Kidney (tissue), 13 donors: ENCODE measurements at regions not wholly inside any gene's neighbourhood (a gene's known extent, or its start where the extent isn't known, plus 50 kb on each side); places are given as distances from the start of the nearest gene placed in this dataset.

ENCODE experiments used
- DNase-seq, 5 donors: peaks; one replicate each; pipeline ENCODE4 v3.0.0-alpha.2; 2013 to 2020
- FAIRE-seq: peaks from 2 replicates; lab custom pipeline; 2012; peaks lifted over from hg19 to GRCh38; lab: Jason Lieb, UNC
- H3K27ac ChIP-seq, 2 donors: one replicate each; pipeline ENCODE4 v1.7.0; 2013; ENCODE audit warnings: low read depth in 2 of 2, low read length in 2 of 2, inconsistent platforms in 1 of 2
- H3K27me3 ChIP-seq: one replicate; pipeline ENCODE4 v1.7.1; 2013; ENCODE audit warnings: low read length, inconsistent platforms; ENCODE audit not compliant: control insufficient read depth, insufficient read depth
- H3K36me3 ChIP-seq, 3 donors: one replicate each; pipeline versions ENCODE4 v1.7.0 to v1.7.1; 2013; ENCODE audit warnings: low read length in 3 of 3, control low read depth in 1 of 3, inconsistent platforms in 1 of 3; ENCODE audit not compliant: insufficient read depth in 3 of 3, control insufficient read depth in 2 of 3
- H3K4me1 ChIP-seq, 3 donors: one replicate each; pipeline versions ENCODE4 v1.7.0 to v1.7.1; 2013; ENCODE audit warnings: low read length in 3 of 3, inconsistent platforms in 1 of 3, low read depth in 1 of 3; ENCODE audit not compliant: control insufficient read depth in 2 of 3, insufficient read depth in 2 of 3
- H3K4me3 ChIP-seq, 3 donors: one replicate each; pipeline versions ENCODE4 v1.7.0 to v1.8.1; 2013; ENCODE audit warnings: low read length in 3 of 3, control low read depth in 1 of 3, inconsistent platforms in 1 of 3
- H3K9ac ChIP-seq, 3 donors: one replicate each; pipeline versions ENCODE4 v1.7.0 to v1.7.1; 2013; ENCODE audit warnings: low read length in 3 of 3, control low read depth in 1 of 3, inconsistent platforms in 1 of 3
- H3K9me3 ChIP-seq, 3 donors: one replicate each; pipeline versions ENCODE4 v1.7.0 to v1.7.1; 2013; ENCODE audit warnings: low read length in 3 of 3, control low read depth in 1 of 3, inconsistent platforms in 1 of 3; ENCODE audit not compliant: control insufficient read depth in 2 of 3, insufficient read depth in 1 of 3
- intact Hi-C: fragments of 100-400 bp; cut with DNase I; formaldehyde crosslinking; loops from one replicate; pipeline ENCODE4 v1.11.1; 2022
- TF ChIP-seq, protein P1 (sequence below): IDR thresholded peaks from 3 replicates; pipeline ENCODE4 v1.5.1; 2012; ENCODE audit warnings: mild to moderate bottlenecking, moderate library complexity, borderline replicate concordance; ENCODE audit not compliant: insufficient read depth; ENCODE audit errors: extremely low read depth
- donor health status: control.
- donor health status: control.
- donor health status: control.
- donor health status: control.
- donor health status: control.
- donor health status: DM: yes; HTN: yes; CAD: no.
- donor health status: Normal renal cell carcinoma (clear cell type).

DNA sequence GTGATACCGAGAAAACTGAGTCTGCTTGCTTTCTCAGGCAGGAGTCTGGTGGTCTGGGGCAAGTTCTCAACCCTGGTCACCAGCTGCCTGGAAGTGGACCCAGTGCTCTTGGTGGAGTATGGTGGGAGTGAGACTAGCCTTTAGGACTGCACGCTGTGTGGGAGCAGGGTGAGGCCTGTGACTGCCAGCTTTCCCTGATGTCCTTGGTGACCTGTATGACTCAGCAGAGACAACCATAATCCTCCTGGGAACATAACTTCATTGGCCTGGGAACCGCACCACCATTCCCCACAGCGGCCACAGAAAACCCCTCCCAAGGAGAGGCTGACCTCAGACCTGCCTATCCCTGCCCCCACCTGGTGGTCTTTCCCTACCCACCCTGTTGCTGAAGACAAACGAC, 139.5 kb upstream of the CHRM2 start:
- TF ChIP-seq, protein P1, sequence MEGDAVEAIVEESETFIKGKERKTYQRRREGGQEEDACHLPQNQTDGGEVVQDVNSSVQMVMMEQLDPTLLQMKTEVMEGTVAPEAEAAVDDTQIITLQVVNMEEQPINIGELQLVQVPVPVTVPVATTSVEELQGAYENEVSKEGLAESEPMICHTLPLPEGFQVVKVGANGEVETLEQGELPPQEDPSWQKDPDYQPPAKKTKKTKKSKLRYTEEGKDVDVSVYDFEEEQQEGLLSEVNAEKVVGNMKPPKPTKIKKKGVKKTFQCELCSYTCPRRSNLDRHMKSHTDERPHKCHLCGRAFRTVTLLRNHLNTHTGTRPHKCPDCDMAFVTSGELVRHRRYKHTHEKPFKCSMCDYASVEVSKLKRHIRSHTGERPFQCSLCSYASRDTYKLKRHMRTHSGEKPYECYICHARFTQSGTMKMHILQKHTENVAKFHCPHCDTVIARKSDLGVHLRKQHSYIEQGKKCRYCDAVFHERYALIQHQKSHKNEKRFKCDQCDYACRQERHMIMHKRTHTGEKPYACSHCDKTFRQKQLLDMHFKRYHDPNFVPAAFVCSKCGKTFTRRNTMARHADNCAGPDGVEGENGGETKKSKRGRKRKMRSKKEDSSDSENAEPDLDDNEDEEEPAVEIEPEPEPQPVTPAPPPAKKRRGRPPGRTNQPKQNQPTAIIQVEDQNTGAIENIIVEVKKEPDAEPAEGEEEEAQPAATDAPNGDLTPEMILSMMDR: no peak
- Histone ChIP-seq H3K27me3 (no peaks in the 10 kb centered on the region), H3K4me3 (no peak overlapping the region), H3K9ac (no peak overlapping the region), H3K27ac (no peak overlapping the region), H3K9me3 (no peaks in the 10 kb centered on the region), H3K4me1 (no peaks in the 10 kb centered on the region), H3K36me3 (no peaks in the 10 kb centered on the region)
- FAIRE-seq (no peak), DNase-seq (no peak)
- intact Hi-C loops: no loop called here

DNA sequence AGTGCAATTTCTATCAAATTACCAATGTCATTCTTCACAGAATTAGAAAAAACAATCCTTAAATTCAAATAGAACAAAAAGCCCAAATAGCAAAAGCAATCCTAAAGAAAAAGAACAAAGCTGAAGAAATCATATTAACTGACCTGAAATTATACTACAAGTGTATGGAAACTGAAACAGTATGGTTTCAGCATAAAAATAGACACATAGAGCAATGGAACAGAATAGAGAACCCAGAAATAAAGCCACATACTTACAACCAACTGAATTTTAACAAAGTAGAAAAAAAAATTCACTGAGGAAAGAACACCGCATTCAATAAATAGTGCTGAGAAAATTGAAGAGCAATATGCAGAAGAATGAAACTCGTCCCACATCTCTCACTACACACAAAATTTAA, 142.0 kb upstream of the CHRM2 start:
- H3K27me3 ChIP-seq: no peaks in the 10 kb centered on the region
- H3K9ac ChIP-seq: no peak overlapping the region
- no peaks in the 10 kb centered on the region for H3K4me1 ChIP-seq
- FAIRE-seq (no peak), DNase-seq (no peak)
- H3K9me3 ChIP-seq: no peaks in the 10 kb centered on the region
- TF ChIP-seq, protein P1: no peak
- no peak overlapping the region for H3K27ac ChIP-seq
- H3K36me3 ChIP-seq: no peaks in the 10 kb centered on the region
- intact Hi-C loops: no loop called here
- no peak overlapping the region for H3K4me3 ChIP-seq

DNA sequence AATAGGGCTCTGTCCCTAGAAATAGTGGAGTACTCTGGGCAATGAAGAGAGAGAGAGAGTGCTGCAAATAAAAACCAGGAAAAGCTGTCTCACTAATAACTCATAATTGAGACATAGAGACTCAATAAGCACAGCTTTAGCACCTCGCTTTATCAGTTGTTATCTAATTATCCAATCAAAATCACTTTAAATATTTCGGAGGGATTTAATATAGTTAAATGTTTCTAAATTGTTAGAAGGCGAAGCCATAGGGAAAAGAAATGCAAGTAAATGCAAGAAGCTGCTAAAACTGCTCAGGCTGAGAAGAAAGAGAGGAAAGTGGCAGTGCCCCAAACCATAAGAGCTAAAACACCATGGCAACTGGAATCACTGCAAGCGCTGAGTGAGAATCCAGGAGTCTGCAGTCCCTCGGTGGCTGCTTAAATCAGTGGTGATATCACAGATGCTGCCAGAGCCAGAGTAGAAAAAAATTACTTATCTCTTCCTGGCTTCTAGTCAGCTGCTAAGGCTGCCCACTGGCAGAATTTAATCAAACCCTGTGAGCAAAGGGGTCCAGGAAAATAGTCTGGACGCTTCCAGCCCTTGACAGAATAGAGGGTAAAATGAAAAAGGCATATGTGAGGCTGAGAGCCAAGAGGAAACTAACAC, 150.4 kb upstream of the CHRM2 start:
- Histone ChIP-seq H3K9me3 (no peaks in the 10 kb centered on the region), H3K27ac (no peak overlapping the region), H3K4me3 (no peak overlapping the region), H3K36me3 (no peaks in the 10 kb centered on the region), H3K4me1 (no peaks in the 10 kb centered on the region), H3K27me3 (no peaks in the 10 kb centered on the region), H3K9ac (no peak overlapping the region)
- FAIRE-seq (no peak), DNase-seq (no peak)
- intact Hi-C loops: no loop called here
- TF ChIP-seq, protein P1: no peak

DNA sequence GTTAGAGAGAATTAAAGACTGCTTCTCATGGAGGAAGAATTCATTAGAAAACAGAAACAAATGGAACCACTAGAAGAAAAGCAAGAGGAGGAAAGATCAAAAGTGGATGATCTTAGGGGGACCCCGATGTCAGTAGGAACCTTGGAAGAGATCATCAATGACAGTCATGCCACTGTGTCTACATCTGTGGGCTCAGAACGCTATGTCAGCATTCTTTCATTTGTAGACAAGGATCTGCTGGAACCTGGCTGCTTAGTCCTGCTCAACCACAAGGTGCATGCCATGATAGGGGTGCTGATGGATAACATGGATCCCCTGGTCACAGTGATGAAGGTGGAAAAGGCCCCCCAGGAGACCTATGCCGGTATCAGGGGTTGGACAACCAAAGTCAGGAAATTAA, 154.4 kb upstream of the CHRM2 start:
- H3K4me1 ChIP-seq: peaks cover 0 to 2% (median 0%) of the 10 kb centered on the region in 3 donors
- H3K36me3 ChIP-seq: no peaks in the 10 kb centered on the region
- H3K4me3 ChIP-seq: no peak overlapping the region
- intact Hi-C loops: no loop called here
- H3K27me3 ChIP-seq: no peaks in the 10 kb centered on the region
- DNase-seq (no peak), FAIRE-seq (no peak)
- H3K27ac ChIP-seq: no peak overlapping the region
- TF ChIP-seq, protein P1: no peak
- no peaks in the 10 kb centered on the region for H3K9me3 ChIP-seq
- no peak overlapping the region for H3K9ac ChIP-seq
